ENCODE measurements at regions not wholly inside any gene's neighbourhood (a gene's known extent, or its start where the extent isn't known, plus 50 kb on each side); places are given as distances from the start of the nearest gene placed in this dataset.
"Not testable (repeated sequence)": the region's sequence is repeated elsewhere in the genome, so short reads cannot be mapped to it uniquely, and the experiment has no call there.

GRCh38 chr4:12421364-12421763 lies 992.7 kb upstream of the HS3ST1 start:
- no peak for DNase-seq

GRCh38 chr4:12416755-12417154 lies 988.1 kb upstream of the HS3ST1 start:
- no peak for DNase-seq

GRCh38 chr4:12414181-12414812 lies 985.6 kb upstream of the HS3ST1 start:
- no peak for DNase-seq

GRCh38 chr4:12411072-12411471 lies 982.4 kb upstream of the HS3ST1 start:
- DNase-seq: no peak

GRCh38 chr4:12409507-12410190 lies 981.0 kb upstream of the HS3ST1 start:
- peak in 1 of 2 experiments; percentile 8 for DNase-seq

GRCh38 chr4:12408364-12408763 lies 979.7 kb upstream of the HS3ST1 start:
- no peak for DNase-seq

- DNase-seq: no peak
Observed at GRCh38 chr4:12403175-12403574, 974.5 kb upstream of the HS3ST1 start.

GRCh38 chr4:12399781-12400180 lies 971.1 kb upstream of the HS3ST1 start:
- no peak for DNase-seq

GRCh38 chr4:12393631-12394262 lies 965.1 kb upstream of the HS3ST1 start:
- no peak for DNase-seq

- DNase-seq: no peak
Observed at GRCh38 chr4:12389604-12390003, 960.9 kb upstream of the HS3ST1 start.

- no peak for DNase-seq
Observed at GRCh38 chr4:12382567-12382966, 953.9 kb upstream of the HS3ST1 start.

GRCh38 chr4:12379191-12379590 lies 950.5 kb upstream of the HS3ST1 start:
- DNase-seq: no peak

- no peak for DNase-seq
Observed at GRCh38 chr4:12375805-12376204, 947.1 kb upstream of the HS3ST1 start.

- not testable (repeated sequence) for DNase-seq
Observed at GRCh38 chr4:12365869-12366268, 937.2 kb upstream of the HS3ST1 start.

- DNase-seq: no peak
Observed at GRCh38 chr4:12360391-12360790, 931.7 kb upstream of the HS3ST1 start.

- DNase-seq: peak in 1 of 2 experiments; percentile 2
Observed at GRCh38 chr4:12359420-12359819, 930.7 kb upstream of the HS3ST1 start.

GRCh38 chr4:12333083-12333482 lies 904.4 kb upstream of the HS3ST1 start:
- not testable (repeated sequence) for DNase-seq

GRCh38 chr4:12324965-12325364 lies 896.3 kb upstream of the HS3ST1 start:
- DNase-seq: no peak

GRCh38 chr4:12319765-12320164 lies 891.1 kb upstream of the HS3ST1 start:
- no peak for DNase-seq

- no peak for DNase-seq
Observed at GRCh38 chr4:12304905-12305304, 876.2 kb upstream of the HS3ST1 start.

- DNase-seq: peak; percentile 42 to 78
Observed at GRCh38 chr4:12296366-12296765, 867.7 kb upstream of the HS3ST1 start.

GRCh38 chr4:12293906-12294525 lies 865.3 kb upstream of the HS3ST1 start:
- DNase-seq: peak in 1 of 2 experiments; percentile 42

GRCh38 chr4:12286351-12286750 lies 857.7 kb upstream of the HS3ST1 start:
- DNase-seq: no peak

- no peak for DNase-seq
Observed at GRCh38 chr4:12270546-12270945, 841.9 kb upstream of the HS3ST1 start.
